Sigmoid colon (tissue), 6 donors: ENCODE measurements at regions not wholly inside any gene's neighbourhood (a gene's known extent, or its start where the extent isn't known, plus 50 kb on each side); places are given as distances from the start of the nearest gene placed in this dataset.

Experiments
- DNase-seq: peaks from one replicate; pipeline ENCODE4 v3.0.0-alpha.2; 2019
- H3K27ac ChIP-seq, 4 donors: fragments of 200-600 bp; sonication (generic); one replicate each; pipeline ENCODE4 v1.5.1; 2016 to 2019; ENCODE audit warnings: mild to moderate bottlenecking in 1 of 4
- H3K27me3 ChIP-seq, 3 donors: fragments of 200-600 bp; sonication (generic); one replicate each; pipeline ENCODE4 v1.5.1; 2019; ENCODE audit warnings: mild to moderate bottlenecking in 1 of 3
- H3K36me3 ChIP-seq, 4 donors: fragments of 200-600 bp; sonication (generic); one replicate each; pipeline ENCODE4 v1.5.1; 2016 to 2019
- H3K4me1 ChIP-seq, 4 donors: fragments of 200-600 bp; sonication (generic); one replicate each; pipeline ENCODE4 v1.5.1; 2017 to 2019
- H3K4me3 ChIP-seq, 4 donors: fragments of 200-600 bp; sonication (generic); one replicate each; pipeline ENCODE4 v1.5.1; 2017 to 2019; ENCODE audit warnings: mild to moderate bottlenecking in 2 of 4, moderate library complexity in 1 of 4
- H3K9me3 ChIP-seq, 4 donors: fragments of 200-600 bp in 3 of 4; sonication (generic) in 3 of 4; one replicate each; pipeline versions ENCODE4 v1.5.1 to v1.6.1; 2013 to 2019
- EP300 ChIP-seq, 4 donors: sonication (generic); formaldehyde crosslinking; IDR thresholded peaks; one replicate each; pipeline ENCODE4 v1.6.1; 2017; ENCODE audit warnings: antibody characterized with exemption in 4 of 4
- POLR2A ChIP-seq, 2 donors: fragments of 450-650 bp; IDR thresholded peaks; one replicate each; pipeline ENCODE4 v1.6.1; 2016; ENCODE audit warnings: antibody characterized with exemption in 2 of 2, mild to moderate bottlenecking in 2 of 2, moderate library complexity in 2 of 2
- POLR2AphosphoS5 ChIP-seq, 4 donors: sonication (generic); formaldehyde crosslinking; IDR thresholded peaks; one replicate each; pipeline ENCODE4 v1.6.1; 2017; ENCODE audit warnings: antibody characterized with exemption in 4 of 4
- WGBS, 2 donors: extraction: QIAGEN DNeasy Blood & Tissue Kit; methylation state at CpG; one replicate each; pipeline ENCODE4 v1.1.7; 2013; 5-methylcytosine and 5-hydroxymethylcytosine counted together
- intact Hi-C: fragments of 100-400 bp; cut with DNase I; formaldehyde crosslinking; loops from one replicate; pipeline ENCODE4 v1.15.1; 2023
- TF ChIP-seq, protein P1 (sequence below), 4 experiments: fragments of 450-650 bp in 3 of 4; fragments of 200-600 bp in 1 of 4; IDR thresholded peaks; one replicate each; pipeline ENCODE4 v1.5.1; 2016 to 2019; ENCODE audit warnings: antibody characterized with exemption in 4 of 4, mild to moderate bottlenecking in 3 of 4, moderate library complexity in 2 of 4
- donor health status: healthy with polysubstance abuse.
- donor health status: healthy.

DNA sequence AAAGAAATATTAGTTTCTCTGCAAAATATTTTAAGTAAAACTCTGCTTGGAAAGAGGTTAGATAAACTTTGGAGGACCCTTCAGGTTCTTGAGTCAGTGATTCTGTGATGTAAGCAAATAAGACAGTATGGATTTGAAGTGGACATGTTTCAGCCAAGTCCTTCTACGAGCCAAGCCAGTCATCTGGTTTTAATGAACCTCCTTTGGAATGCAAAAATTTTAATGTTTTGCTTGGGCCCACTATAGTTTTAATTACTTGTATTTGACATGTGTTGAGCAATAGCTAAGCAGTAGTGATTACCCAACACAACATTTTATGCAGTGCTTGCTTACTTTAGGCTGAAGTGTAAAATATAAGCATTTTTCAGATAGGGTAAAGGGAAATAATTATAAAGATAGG is 296.3 kb upstream of the SEMA3D start:
- Histone ChIP-seq H3K9me3 (no peaks in the 10 kb centered on the region), H3K27me3 (no peaks in the 10 kb centered on the region), H3K4me1 (no peaks in the 10 kb centered on the region), H3K36me3 (no peaks in the 10 kb centered on the region), H3K27ac (no peak overlapping the region), H3K4me3 (no peak overlapping the region)
- no peak for TF ChIP-seq POLR2AphosphoS5 (IDR thresholded peaks at IDR 0.05)
- TF ChIP-seq, protein P1, sequence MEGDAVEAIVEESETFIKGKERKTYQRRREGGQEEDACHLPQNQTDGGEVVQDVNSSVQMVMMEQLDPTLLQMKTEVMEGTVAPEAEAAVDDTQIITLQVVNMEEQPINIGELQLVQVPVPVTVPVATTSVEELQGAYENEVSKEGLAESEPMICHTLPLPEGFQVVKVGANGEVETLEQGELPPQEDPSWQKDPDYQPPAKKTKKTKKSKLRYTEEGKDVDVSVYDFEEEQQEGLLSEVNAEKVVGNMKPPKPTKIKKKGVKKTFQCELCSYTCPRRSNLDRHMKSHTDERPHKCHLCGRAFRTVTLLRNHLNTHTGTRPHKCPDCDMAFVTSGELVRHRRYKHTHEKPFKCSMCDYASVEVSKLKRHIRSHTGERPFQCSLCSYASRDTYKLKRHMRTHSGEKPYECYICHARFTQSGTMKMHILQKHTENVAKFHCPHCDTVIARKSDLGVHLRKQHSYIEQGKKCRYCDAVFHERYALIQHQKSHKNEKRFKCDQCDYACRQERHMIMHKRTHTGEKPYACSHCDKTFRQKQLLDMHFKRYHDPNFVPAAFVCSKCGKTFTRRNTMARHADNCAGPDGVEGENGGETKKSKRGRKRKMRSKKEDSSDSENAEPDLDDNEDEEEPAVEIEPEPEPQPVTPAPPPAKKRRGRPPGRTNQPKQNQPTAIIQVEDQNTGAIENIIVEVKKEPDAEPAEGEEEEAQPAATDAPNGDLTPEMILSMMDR (IDR thresholded peaks at IDR 0.05): no peak
- TF ChIP-seq POLR2A (IDR thresholded peaks at IDR 0.05): no peak
- TF ChIP-seq EP300 (IDR thresholded peaks at IDR 0.05): no peak
- intact Hi-C loops: no loop called here
- no peak for DNase-seq
- 38 to 62% methylated on average over 1 of the region's 1 CpG for WGBS, 2 donors

DNA sequence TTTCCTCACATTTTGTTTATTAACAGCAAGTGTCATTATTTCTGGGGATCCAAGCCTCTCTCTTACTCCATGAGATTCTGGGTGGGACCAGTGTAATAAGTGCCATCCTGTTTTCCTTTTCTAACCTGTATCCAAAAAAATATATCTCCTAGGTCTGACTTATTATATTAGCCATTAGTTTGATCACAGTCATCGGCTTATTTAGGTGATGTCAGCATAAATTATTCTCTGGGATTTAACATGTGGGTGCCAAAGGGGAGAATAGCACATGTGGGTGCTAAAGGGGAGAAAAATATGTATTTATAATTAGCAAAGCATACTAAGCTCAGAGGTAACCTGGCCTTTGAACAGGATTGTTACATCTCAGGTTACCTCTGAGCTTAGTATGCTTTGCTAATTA is 293.8 kb upstream of the SEMA3D start:
- TF ChIP-seq POLR2A (IDR thresholded peaks at IDR 0.05) (no peak), EP300 (IDR thresholded peaks at IDR 0.05) (no peak), POLR2AphosphoS5 (IDR thresholded peaks at IDR 0.05) (no peak)
- TF ChIP-seq, protein P1 (IDR thresholded peaks at IDR 0.05): no peak
- no peaks in the 10 kb centered on the region for H3K9me3 ChIP-seq
- 89 to 93% methylated on average over 1 of the region's 1 CpG for WGBS, 2 donors
- no peak for DNase-seq
- no peaks in the 10 kb centered on the region for H3K4me1 ChIP-seq
- no peak overlapping the region for H3K4me3 ChIP-seq
- H3K27ac ChIP-seq: no peak overlapping the region
- no peaks in the 10 kb centered on the region for H3K36me3 ChIP-seq
- intact Hi-C loops: no loop called here
- H3K27me3 ChIP-seq: no peaks in the 10 kb centered on the region

DNA sequence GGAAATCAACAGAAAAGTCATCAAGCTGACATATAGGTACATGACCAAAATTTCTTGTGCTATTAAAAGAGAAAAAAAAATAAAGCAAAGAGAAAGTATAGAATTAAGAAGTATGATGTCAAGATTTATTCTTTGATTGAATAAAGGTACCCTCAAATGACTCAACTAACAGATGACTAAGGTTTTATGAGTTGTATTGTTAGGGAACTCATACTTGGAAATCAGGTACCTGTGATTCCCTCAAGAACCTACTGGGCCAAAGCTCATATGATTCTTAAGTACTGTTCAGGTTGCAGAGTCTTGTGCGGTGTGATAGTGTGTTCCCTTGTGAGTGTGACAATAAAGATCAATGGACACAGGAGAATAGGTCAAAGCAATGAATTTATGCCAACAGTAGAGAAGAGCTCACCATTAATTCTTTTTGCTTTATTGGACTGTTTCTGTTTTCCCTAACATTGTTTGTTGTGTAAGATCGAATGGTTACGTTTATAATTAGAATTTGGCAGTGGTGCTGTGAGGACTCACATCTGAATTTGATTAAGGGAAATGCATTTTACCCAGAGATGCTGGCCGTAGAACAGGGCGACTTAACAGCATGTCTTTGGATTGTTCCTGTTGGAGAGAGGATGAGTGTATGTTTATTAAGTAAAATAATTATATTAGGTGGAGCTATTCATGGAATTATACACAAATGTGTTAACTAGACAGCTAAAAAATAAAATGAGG is 293.2 kb upstream of the SEMA3D start:
- Histone ChIP-seq H3K27me3 (no peaks in the 10 kb centered on the region), H3K4me3 (no peak overlapping the region), H3K4me1 (no peaks in the 10 kb centered on the region), H3K36me3 (no peaks in the 10 kb centered on the region), H3K9me3 (no peaks in the 10 kb centered on the region), H3K27ac (no peak overlapping the region)
- no peak for DNase-seq
- WGBS, 2 donors: 65 to 66% methylated on average over 5 of the region's 5 CpGs
- TF ChIP-seq, protein P1 (IDR thresholded peaks at IDR 0.05): no peak
- no peak for TF ChIP-seq POLR2AphosphoS5 (IDR thresholded peaks at IDR 0.05)
- no peak for TF ChIP-seq POLR2A (IDR thresholded peaks at IDR 0.05)
- no peak for TF ChIP-seq EP300 (IDR thresholded peaks at IDR 0.05)
- intact Hi-C loops: no loop called here

DNA sequence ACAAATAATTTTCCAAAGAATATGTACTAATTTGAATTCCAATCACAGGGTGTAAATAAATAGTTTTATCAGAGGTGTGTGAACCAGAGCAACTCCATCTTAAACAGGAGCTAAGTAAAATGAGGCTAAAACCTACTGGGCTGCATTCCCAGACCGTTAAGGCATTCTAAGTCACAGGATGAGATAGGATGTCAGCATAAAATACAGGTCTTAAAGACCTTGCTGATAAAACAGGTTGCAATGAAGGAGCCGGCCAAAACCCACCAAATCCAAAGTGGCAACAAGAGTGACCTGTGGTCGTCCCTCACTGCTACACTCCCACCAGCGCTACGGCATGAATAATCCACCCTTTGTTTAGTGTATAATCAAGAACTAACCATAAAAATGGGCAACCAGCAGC is 291.7 kb upstream of the SEMA3D start:
- H3K4me3 ChIP-seq: no peak overlapping the region
- H3K27ac ChIP-seq: no peak overlapping the region
- 57 to 83% methylated on average over 5 of the region's 5 CpGs for WGBS, 2 donors
- H3K36me3 ChIP-seq: no peaks in the 10 kb centered on the region
- intact Hi-C loops: no loop called here
- no peak for TF ChIP-seq POLR2AphosphoS5 (IDR thresholded peaks at IDR 0.05)
- TF ChIP-seq POLR2A (IDR thresholded peaks at IDR 0.05): no peak
- TF ChIP-seq, protein P1 (IDR thresholded peaks at IDR 0.05): no peak
- no peak for TF ChIP-seq EP300 (IDR thresholded peaks at IDR 0.05)
- DNase-seq: no peak
- H3K4me1 ChIP-seq: no peaks in the 10 kb centered on the region
- no peaks in the 10 kb centered on the region for H3K9me3 ChIP-seq
- H3K27me3 ChIP-seq: no peaks in the 10 kb centered on the region

DNA sequence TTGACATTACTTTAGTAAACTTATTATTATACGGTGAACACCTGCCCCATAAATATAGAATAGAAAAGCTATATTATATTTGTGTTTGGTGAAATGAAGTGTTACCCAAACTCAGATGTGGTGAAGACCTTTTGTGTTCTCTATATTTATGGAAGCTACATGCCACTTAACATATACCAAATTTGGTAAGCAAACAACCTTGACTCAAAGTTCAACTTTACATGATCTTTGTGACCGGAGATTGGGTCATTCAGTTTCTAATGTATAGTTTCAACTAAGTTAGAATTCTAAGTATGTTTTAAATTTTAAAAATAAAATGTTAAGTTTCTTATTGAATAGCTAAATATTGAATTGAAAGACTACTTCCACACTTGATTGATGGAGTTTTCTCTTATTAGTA is 288.6 kb upstream of the SEMA3D start:
- no peaks in the 10 kb centered on the region for H3K9me3 ChIP-seq
- no peak for TF ChIP-seq EP300 (IDR thresholded peaks at IDR 0.05)
- TF ChIP-seq POLR2A (IDR thresholded peaks at IDR 0.05): no peak
- no peak for TF ChIP-seq POLR2AphosphoS5 (IDR thresholded peaks at IDR 0.05)
- TF ChIP-seq, protein P1 (IDR thresholded peaks at IDR 0.05): no peak
- H3K36me3 ChIP-seq: no peaks in the 10 kb centered on the region
- H3K4me1 ChIP-seq: peaks cover 0 to 10% (median 0%) of the 10 kb centered on the region in 4 donors
- intact Hi-C loops: no loop called here
- no peak for DNase-seq
- H3K27ac ChIP-seq: no peak overlapping the region
- WGBS, 2 donors: 37 to 68% methylated on average over 2 of the region's 2 CpGs
- H3K4me3 ChIP-seq: no peak overlapping the region
- no peaks in the 10 kb centered on the region for H3K27me3 ChIP-seq
